Natural killer cell (primary cell): ENCODE measurements at regions not wholly inside any gene's neighbourhood (a gene's known extent, or its start where the extent isn't known, plus 50 kb on each side); places are given as distances from the start of the nearest gene placed in this dataset.

Experiments
- ATAC-seq, 3 donors: fragments of 150-1000 bp in 2 of 3; fragments of 200-7000 bp in 1 of 3; cut with Tn5 transposase; 1 replicate in 1 of 3; 2 replicates in 2 of 3; pipeline ENCODE4 v1.10.0; 2021; ENCODE audit warnings: mild to moderate bottlenecking in 2 of 3, moderate library complexity in 2 of 3
- DNase-seq, 2 donors: peaks; one replicate each; pipeline versions ENCODE4 v3.0.0 to v3.0.0-alpha.2; 2013 to 2021; ENCODE audit warnings: mixed read lengths in 1 of 2
- H3K27ac ChIP-seq: one replicate; pipeline ENCODE4 v1.5.1; 2013; ENCODE audit warnings: mild to moderate bottlenecking, low read length
- H3K27me3 ChIP-seq: one replicate; pipeline ENCODE4 v1.6.1; 2013; ENCODE audit warnings: low read length; ENCODE audit not compliant: control insufficient read depth, insufficient read depth
- H3K36me3 ChIP-seq: one replicate; pipeline ENCODE4 v1.6.1; 2013; ENCODE audit warnings: low read length; ENCODE audit not compliant: control insufficient read depth, insufficient read depth
- H3K4me1 ChIP-seq: one replicate; pipeline ENCODE4 v1.6.1; 2013; ENCODE audit warnings: low read length; ENCODE audit not compliant: control insufficient read depth, insufficient read depth
- H3K4me3 ChIP-seq: one replicate; pipeline ENCODE4 v1.5.1; 2013; ENCODE audit warnings: low read length
- H3K9me3 ChIP-seq: one replicate; pipeline ENCODE4 v1.6.1; 2013; ENCODE audit warnings: low read length; ENCODE audit not compliant: control insufficient read depth, insufficient read depth
- H3K27ac Mint-ChIP-seq, 2 donors: one replicate each; pipeline ENCODE4 v1.8.0; 2022; ENCODE audit warnings: mild to moderate bottlenecking in 2 of 2, mixed read lengths in 2 of 2, moderate library complexity in 1 of 2
- H3K27me3 Mint-ChIP-seq, 2 donors: one replicate each; pipeline ENCODE4 v1.8.0; 2022; ENCODE audit warnings: low read depth in 2 of 2, mixed read lengths in 2 of 2
- H3K36me3 Mint-ChIP-seq: one replicate; pipeline ENCODE4 v1.8.0; 2022; ENCODE audit warnings: mixed read lengths
- H3K4me1 Mint-ChIP-seq, 2 donors: one replicate each; pipeline ENCODE4 v1.8.0; 2022; ENCODE audit warnings: mixed read lengths in 2 of 2
- H3K4me3 Mint-ChIP-seq: one replicate; pipeline ENCODE4 v1.8.0; 2022; ENCODE audit warnings: mild to moderate bottlenecking, moderate library complexity, mixed read lengths
- H3K9me3 Mint-ChIP-seq, 2 donors: one replicate each; pipeline ENCODE4 v1.8.0; 2022; ENCODE audit warnings: mixed read lengths in 2 of 2
- WGBS: methylation state at CpG from one replicate; pipeline ENCODE4 v1.1.7; 2013; ENCODE audit warnings: missing lambda C conversion rate; ENCODE audit not compliant: insufficient coverage; 5-methylcytosine and 5-hydroxymethylcytosine counted together
- intact Hi-C: fragments of 100-400 bp; cut with micrococcal nuclease; formaldehyde crosslinking; loops from one replicate; pipeline ENCODE4 v1.14.2; 2022
- TF ChIP-seq, protein P1 (sequence below): fragments of 200-600 bp; IDR thresholded peaks from one replicate; pipeline ENCODE4 v1.8.0; 2022; ENCODE audit warnings: antibody characterized with exemption

DNA sequence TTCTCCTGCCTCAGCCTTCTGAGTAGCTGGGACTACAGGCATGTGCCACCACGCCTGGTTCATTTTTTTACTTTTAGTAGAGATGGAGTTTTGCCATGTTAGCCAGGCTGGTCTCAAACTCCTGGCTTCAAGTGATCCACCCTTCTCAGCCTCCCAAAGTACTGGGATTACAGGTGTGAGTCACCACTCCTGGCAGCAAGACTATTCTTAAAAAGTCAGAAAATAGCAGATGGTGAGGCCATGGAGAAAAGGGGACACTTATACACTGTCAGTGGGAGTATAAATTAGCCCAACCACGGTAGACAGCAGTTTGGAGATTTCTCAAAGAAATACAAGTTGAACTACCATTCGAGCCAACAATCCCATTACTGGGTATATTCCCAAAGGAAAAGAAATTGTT lies 603.3 kb upstream of the TBL1XR1 start:
- WGBS: 85% methylated on average over 3 of the region's 3 CpGs
- Mint-ChIP-seq H3K9me3 (no peaks in the 10 kb centered on the region), H3K4me3 (peak overlapping the region; percentile 49), H3K4me1 (peaks cover 8 to 13% of the 10 kb centered on the region in 2 donors), H3K27ac (no peak overlapping the region), H3K36me3 (no peaks in the 10 kb centered on the region), H3K27me3 (no peaks in the 10 kb centered on the region)
- H3K36me3 ChIP-seq: no peaks in the 10 kb centered on the region
- no peaks in the 10 kb centered on the region for H3K4me1 ChIP-seq
- intact Hi-C loops: no loop called here
- DNase-seq (no peak), ATAC-seq (no peak)
- no peaks in the 10 kb centered on the region for H3K9me3 ChIP-seq
- H3K27ac ChIP-seq: no peak overlapping the region
- TF ChIP-seq, protein P1, sequence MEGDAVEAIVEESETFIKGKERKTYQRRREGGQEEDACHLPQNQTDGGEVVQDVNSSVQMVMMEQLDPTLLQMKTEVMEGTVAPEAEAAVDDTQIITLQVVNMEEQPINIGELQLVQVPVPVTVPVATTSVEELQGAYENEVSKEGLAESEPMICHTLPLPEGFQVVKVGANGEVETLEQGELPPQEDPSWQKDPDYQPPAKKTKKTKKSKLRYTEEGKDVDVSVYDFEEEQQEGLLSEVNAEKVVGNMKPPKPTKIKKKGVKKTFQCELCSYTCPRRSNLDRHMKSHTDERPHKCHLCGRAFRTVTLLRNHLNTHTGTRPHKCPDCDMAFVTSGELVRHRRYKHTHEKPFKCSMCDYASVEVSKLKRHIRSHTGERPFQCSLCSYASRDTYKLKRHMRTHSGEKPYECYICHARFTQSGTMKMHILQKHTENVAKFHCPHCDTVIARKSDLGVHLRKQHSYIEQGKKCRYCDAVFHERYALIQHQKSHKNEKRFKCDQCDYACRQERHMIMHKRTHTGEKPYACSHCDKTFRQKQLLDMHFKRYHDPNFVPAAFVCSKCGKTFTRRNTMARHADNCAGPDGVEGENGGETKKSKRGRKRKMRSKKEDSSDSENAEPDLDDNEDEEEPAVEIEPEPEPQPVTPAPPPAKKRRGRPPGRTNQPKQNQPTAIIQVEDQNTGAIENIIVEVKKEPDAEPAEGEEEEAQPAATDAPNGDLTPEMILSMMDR: no peak
- H3K27me3 ChIP-seq: no peaks in the 10 kb centered on the region
- no peak overlapping the region for H3K4me3 ChIP-seq

DNA sequence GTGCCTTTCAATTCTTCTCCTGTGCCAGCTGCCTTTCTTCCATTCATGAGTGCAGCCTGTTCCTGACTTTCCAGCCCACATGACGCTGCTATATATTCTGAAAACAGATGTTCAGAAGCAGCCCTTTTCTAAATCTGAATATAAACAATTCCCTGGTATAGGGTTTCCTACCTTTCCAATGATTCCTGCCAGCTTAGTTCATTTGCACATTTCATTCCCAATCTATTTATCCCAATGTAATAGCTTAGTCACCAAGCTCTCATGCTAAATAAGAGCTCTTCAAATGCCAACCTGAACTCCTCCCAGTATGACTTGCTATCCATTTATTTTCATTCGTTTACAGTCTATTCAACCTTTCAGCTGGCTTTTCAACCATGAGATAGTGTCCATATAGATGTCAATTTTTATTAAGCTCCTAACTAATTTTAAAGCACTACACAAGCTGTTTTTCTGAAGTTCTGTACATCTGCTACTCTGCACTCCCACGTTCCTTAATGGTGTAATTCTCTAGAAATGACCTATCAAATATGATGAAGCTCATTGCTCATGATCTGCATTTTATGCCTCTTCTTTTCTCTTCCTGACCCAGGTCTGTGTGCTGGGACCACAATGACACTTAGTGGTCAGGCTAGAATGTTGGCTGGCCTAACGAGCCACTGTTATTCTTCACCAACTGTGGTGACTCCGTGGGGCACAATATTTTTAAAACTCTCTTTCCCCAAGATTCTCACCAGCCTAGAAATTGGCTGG lies 605.0 kb upstream of the TBL1XR1 start:
- no peaks in the 10 kb centered on the region for H3K27me3 ChIP-seq
- H3K4me1 ChIP-seq: no peaks in the 10 kb centered on the region
- H3K27ac ChIP-seq: no peak overlapping the region
- Mint-ChIP-seq H3K4me3 (no peak overlapping the region), H3K36me3 (no peaks in the 10 kb centered on the region), H3K9me3 (no peaks in the 10 kb centered on the region), H3K27me3 (no peaks in the 10 kb centered on the region), H3K4me1 (peaks cover 8 to 13% of the 10 kb centered on the region in 2 donors), H3K27ac (no peak overlapping the region)
- DNase-seq (no peak), ATAC-seq (no peak)
- no peaks in the 10 kb centered on the region for H3K36me3 ChIP-seq
- TF ChIP-seq, protein P1: no peak
- H3K4me3 ChIP-seq: no peak overlapping the region
- H3K9me3 ChIP-seq: no peaks in the 10 kb centered on the region
- WGBS: 73% methylated on average over 5 of the region's 5 CpGs
- intact Hi-C loops: no loop called here

DNA sequence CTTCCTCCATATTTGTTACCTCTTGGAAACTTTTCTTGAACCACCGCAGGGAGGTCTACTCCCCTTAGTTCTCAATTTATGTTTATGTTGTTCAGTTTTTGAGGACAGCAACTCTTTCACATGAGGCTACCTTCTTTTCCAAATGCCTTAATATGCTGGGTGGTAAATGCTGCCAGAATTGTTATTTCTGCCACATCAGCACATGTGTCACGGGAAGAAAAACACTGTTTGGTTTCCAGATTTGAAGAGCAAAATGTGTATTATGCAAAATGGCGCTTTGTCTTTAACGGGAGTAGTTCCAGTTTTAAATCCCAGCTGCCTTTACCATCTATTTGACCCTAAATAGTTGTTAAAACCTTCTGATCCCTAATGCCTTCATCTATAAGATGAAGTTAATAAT lies 606.2 kb upstream of the TBL1XR1 start:
- H3K36me3 ChIP-seq: no peaks in the 10 kb centered on the region
- DNase-seq (no peak), ATAC-seq (no peak)
- H3K27me3 ChIP-seq: no peaks in the 10 kb centered on the region
- H3K27me3 Mint-ChIP-seq: no peaks in the 10 kb centered on the region
- H3K4me1 ChIP-seq: no peaks in the 10 kb centered on the region
- H3K9me3 Mint-ChIP-seq: no peaks in the 10 kb centered on the region
- intact Hi-C loops: no loop called here
- H3K36me3 Mint-ChIP-seq: no peaks in the 10 kb centered on the region
- WGBS: 96% methylated on average over 3 of the region's 4 CpGs
- H3K4me3 Mint-ChIP-seq: no peak overlapping the region
- H3K9me3 ChIP-seq: no peaks in the 10 kb centered on the region
- TF ChIP-seq, protein P1: no peak
- no peak overlapping the region for H3K4me3 ChIP-seq
- H3K27ac Mint-ChIP-seq: no peak overlapping the region
- no peak overlapping the region for H3K27ac ChIP-seq
- peaks cover 8 to 13% of the 10 kb centered on the region in 2 donors for H3K4me1 Mint-ChIP-seq

DNA sequence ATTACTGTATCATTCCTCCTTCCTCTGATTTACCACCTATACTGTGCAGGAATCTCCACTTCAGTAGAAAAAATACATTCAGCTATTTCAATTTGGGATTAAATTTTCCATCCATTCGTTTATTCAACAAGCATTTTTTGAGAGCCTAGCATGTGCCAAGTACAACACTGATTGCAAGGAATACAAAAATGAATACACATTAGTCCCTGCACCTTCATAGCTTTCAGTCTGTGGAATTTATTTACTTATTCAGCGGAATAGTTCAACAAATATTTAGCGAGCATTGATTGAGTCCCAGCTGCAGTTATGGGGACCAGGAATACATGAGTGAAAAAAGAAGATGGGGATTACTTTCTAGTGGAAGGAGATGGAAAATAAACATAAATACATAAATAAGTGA lies 606.8 kb upstream of the TBL1XR1 start:
- Histone ChIP-seq H3K9me3 (no peaks in the 10 kb centered on the region), H3K27ac (no peak overlapping the region), H3K4me1 (no peaks in the 10 kb centered on the region), H3K36me3 (no peaks in the 10 kb centered on the region), H3K4me3 (no peak overlapping the region), H3K27me3 (no peaks in the 10 kb centered on the region)
- WGBS: 94% methylated on average over 3 of the region's 3 CpGs
- TF ChIP-seq, protein P1: no peak
- DNase-seq: no peak
- no peak overlapping the region for H3K4me3 Mint-ChIP-seq
- intact Hi-C loops: no loop called here
- H3K27me3 Mint-ChIP-seq: no peaks in the 10 kb centered on the region
- no peak for ATAC-seq
- H3K27ac Mint-ChIP-seq: no peak overlapping the region
- H3K36me3 Mint-ChIP-seq: no peaks in the 10 kb centered on the region
- no peaks in the 10 kb centered on the region for H3K9me3 Mint-ChIP-seq
- H3K4me1 Mint-ChIP-seq: peaks cover 8 to 13% of the 10 kb centered on the region in 2 donors
